ENCODE measurements at regions not wholly inside any gene's neighbourhood (a gene's known extent, or its start where the extent isn't known, plus 50 kb on each side); places are given as distances from the start of the nearest gene placed in this dataset.

- TF ChIP-seq TAF1 (conservative IDR thresholded peaks at IDR 0.05), result no peak
- no peak for TF ChIP-seq CTCF (IDR thresholded peaks at IDR 0.05; ENCODE audit: low read depth, low read length, missing input control)
- no peak for TF ChIP-seq NR2F2 (IDR thresholded peaks at IDR 0.05)
- no peak for TF ChIP-seq FOXA1 (IDR thresholded peaks at IDR 0.05)
- TF ChIP-seq GABPA (IDR thresholded peaks at IDR 0.05 in 1 of 2, conservative IDR thresholded peaks at IDR 0.05 in 1 of 2), result no peak
- TF ChIP-seq RAD21 (IDR thresholded peaks at IDR 0.05), result no peak
- TF ChIP-seq SP1 (IDR thresholded peaks at IDR 0.05), result no peak
- TF ChIP-seq MAX (IDR thresholded peaks at IDR 0.05), result no peak
- TF ChIP-seq EGR1 (IDR thresholded peaks at IDR 0.05; ENCODE audit: low read depth in 2 of 2), result no peak
- TF ChIP-seq YY1 (IDR thresholded peaks at IDR 0.05), result no peak
- TF ChIP-seq JUND (IDR thresholded peaks at IDR 0.05), result no peak
- no peak for TF ChIP-seq REST (IDR thresholded peaks at IDR 0.05)
Observed at GRCh38 chr3:59641169-59641899, 591.5 kb upstream of the CFAP20DC start.
